Activated naive CD4-positive, alpha-beta T cell treated with anti-CD3 and anti-CD28 coated beads, Interleukin-2, amount 50 U/mL, for 24 hours (primary cell): ENCODE measurements at regions not wholly inside any gene's neighbourhood (a gene's known extent, or its start where the extent isn't known, plus 50 kb on each side); places are given as distances from the start of the nearest gene placed in this dataset.
"Not testable (repeated sequence)": the region's sequence is repeated elsewhere in the genome, so short reads cannot be mapped to it uniquely, and the experiment has no call there.

ENCODE experiments used
- H3K27ac Mint-ChIP-seq: one replicate; pipeline ENCODE4 v1.8.0; 2021; ENCODE audit warnings: mild to moderate bottlenecking, mixed read lengths
- H3K27me3 Mint-ChIP-seq: one replicate; pipeline ENCODE4 v1.8.0; 2021; ENCODE audit warnings: mixed read lengths
- H3K36me3 Mint-ChIP-seq: one replicate; pipeline ENCODE4 v1.8.0; 2021; ENCODE audit warnings: mixed read lengths
- H3K4me1 Mint-ChIP-seq: one replicate; pipeline ENCODE4 v1.8.0; 2021; ENCODE audit warnings: mixed read lengths
- H3K4me3 Mint-ChIP-seq: one replicate; pipeline ENCODE4 v1.8.0; 2021; ENCODE audit warnings: mild to moderate bottlenecking, mixed read lengths
- H3K9me3 Mint-ChIP-seq: one replicate; pipeline ENCODE4 v1.8.0; 2021; ENCODE audit warnings: mixed read lengths

GRCh38 chr16:13325396-13325795, 424.0 kb downstream of the SHISA9 start:
- peaks cover 2% of the 10 kb centered on the region for H3K27me3 Mint-ChIP-seq

GRCh38 chr16:13331918-13332317, 430.5 kb downstream of the SHISA9 start:
- Mint-ChIP-seq H3K27me3 (peaks cover 6% of the 10 kb centered on the region), H3K4me3 (no peak overlapping the region), H3K9me3 (peaks cover 10% of the 10 kb centered on the region), H3K36me3 (no peaks in the 10 kb centered on the region), H3K27ac (no peak overlapping the region), H3K4me1 (no peaks in the 10 kb centered on the region)

More at GRCh38 chr16:13325396-13325795, 424.0 kb downstream of the SHISA9 start:
- Mint-ChIP-seq H3K4me3 (no peak overlapping the region), H3K36me3 (no peaks in the 10 kb centered on the region), H3K27ac (no peak overlapping the region), H3K4me1 (no peaks in the 10 kb centered on the region), H3K9me3 (no peaks in the 10 kb centered on the region)

- Mint-ChIP-seq H3K27me3 (peaks cover 5% of the 10 kb centered on the region), H3K27ac (no peak overlapping the region), H3K4me3 (no peak overlapping the region), H3K9me3 (peaks cover 10% of the 10 kb centered on the region), H3K36me3 (no peaks in the 10 kb centered on the region), H3K4me1 (no peaks in the 10 kb centered on the region)
Measured at GRCh38 chr16:13332713-13333255, 431.4 kb downstream of the SHISA9 start.

GRCh38 chr16:13333336-13333735, 431.9 kb downstream of the SHISA9 start:
- Mint-ChIP-seq H3K9me3 (peaks cover 10% of the 10 kb centered on the region), H3K27ac (no peak overlapping the region), H3K4me3 (no peak overlapping the region), H3K27me3 (peaks cover 5% of the 10 kb centered on the region), H3K4me1 (no peaks in the 10 kb centered on the region), H3K36me3 (no peaks in the 10 kb centered on the region)

GRCh38 chr16:13335879-13336278, 434.5 kb downstream of the SHISA9 start:
- no peak overlapping the region for H3K4me3 Mint-ChIP-seq
- H3K27ac Mint-ChIP-seq = no peak overlapping the region
- peaks cover 5% of the 10 kb centered on the region for H3K27me3 Mint-ChIP-seq
- no peaks in the 10 kb centered on the region for H3K4me1 Mint-ChIP-seq
- no peaks in the 10 kb centered on the region for H3K36me3 Mint-ChIP-seq
- peaks cover 10% of the 10 kb centered on the region for H3K9me3 Mint-ChIP-seq

GRCh38 chr16:13336335-13336734, 434.9 kb downstream of the SHISA9 start:
- H3K36me3 Mint-ChIP-seq = no peaks in the 10 kb centered on the region
- H3K4me3 Mint-ChIP-seq = no peak overlapping the region
- peaks cover 5% of the 10 kb centered on the region for H3K27me3 Mint-ChIP-seq
- H3K9me3 Mint-ChIP-seq = peaks cover 9% of the 10 kb centered on the region
- no peaks in the 10 kb centered on the region for H3K4me1 Mint-ChIP-seq
- H3K27ac Mint-ChIP-seq = no peak overlapping the region

- not testable (repeated sequence) for H3K27me3 Mint-ChIP-seq, H3K9me3 Mint-ChIP-seq, H3K27ac Mint-ChIP-seq, H3K4me1 Mint-ChIP-seq, H3K4me3 Mint-ChIP-seq, H3K36me3 Mint-ChIP-seq
Measured at GRCh38 chr16:13336907-13337881, 435.8 kb downstream of the SHISA9 start.

GRCh38 chr16:13338044-13338443, 436.6 kb downstream of the SHISA9 start:
- peaks cover 3% of the 10 kb centered on the region for H3K27me3 Mint-ChIP-seq
- H3K4me1 Mint-ChIP-seq = no peaks in the 10 kb centered on the region
- H3K4me3 Mint-ChIP-seq = no peak overlapping the region
- no peaks in the 10 kb centered on the region for H3K9me3 Mint-ChIP-seq
- no peaks in the 10 kb centered on the region for H3K36me3 Mint-ChIP-seq
- no peak overlapping the region for H3K27ac Mint-ChIP-seq

GRCh38 chr16:13342675-13343074, 441.3 kb downstream of the SHISA9 start:
- H3K4me3 Mint-ChIP-seq = no peak overlapping the region
- no peak overlapping the region for H3K27ac Mint-ChIP-seq
- H3K9me3 Mint-ChIP-seq = no peaks in the 10 kb centered on the region
- no peaks in the 10 kb centered on the region for H3K4me1 Mint-ChIP-seq
- peaks cover 1% of the 10 kb centered on the region for H3K27me3 Mint-ChIP-seq
- H3K36me3 Mint-ChIP-seq = no peaks in the 10 kb centered on the region

GRCh38 chr16:13344001-13344400, 442.6 kb downstream of the SHISA9 start:
- H3K4me3 Mint-ChIP-seq = no peak overlapping the region

GRCh38 chr16:13348416-13348815, 447.0 kb downstream of the SHISA9 start:
- no peak overlapping the region for H3K4me3 Mint-ChIP-seq
- no peaks in the 10 kb centered on the region for H3K9me3 Mint-ChIP-seq
- no peaks in the 10 kb centered on the region for H3K36me3 Mint-ChIP-seq
- peaks cover 1% of the 10 kb centered on the region for H3K27me3 Mint-ChIP-seq
- H3K27ac Mint-ChIP-seq = no peak overlapping the region
- no peaks in the 10 kb centered on the region for H3K4me1 Mint-ChIP-seq

More at GRCh38 chr16:13344001-13344400, 442.6 kb downstream of the SHISA9 start:
- H3K36me3 Mint-ChIP-seq = no peaks in the 10 kb centered on the region
- H3K27ac Mint-ChIP-seq = no peak overlapping the region
- H3K4me1 Mint-ChIP-seq = no peaks in the 10 kb centered on the region
- no peaks in the 10 kb centered on the region for H3K9me3 Mint-ChIP-seq
- H3K27me3 Mint-ChIP-seq = peaks cover 1% of the 10 kb centered on the region

GRCh38 chr16:13350000-13350399, 448.6 kb downstream of the SHISA9 start:
- no peaks in the 10 kb centered on the region for H3K4me1 Mint-ChIP-seq
- no peaks in the 10 kb centered on the region for H3K36me3 Mint-ChIP-seq
- H3K4me3 Mint-ChIP-seq = no peak overlapping the region
- H3K27me3 Mint-ChIP-seq = no peaks in the 10 kb centered on the region
- no peaks in the 10 kb centered on the region for H3K9me3 Mint-ChIP-seq
- no peak overlapping the region for H3K27ac Mint-ChIP-seq

GRCh38 chr16:13351181-13351580, 449.8 kb downstream of the SHISA9 start:
- no peaks in the 10 kb centered on the region for H3K9me3 Mint-ChIP-seq
- no peaks in the 10 kb centered on the region for H3K27me3 Mint-ChIP-seq
- no peaks in the 10 kb centered on the region for H3K4me1 Mint-ChIP-seq
- no peak overlapping the region for H3K4me3 Mint-ChIP-seq
- H3K27ac Mint-ChIP-seq = no peak overlapping the region
- no peaks in the 10 kb centered on the region for H3K36me3 Mint-ChIP-seq

- Mint-ChIP-seq H3K4me3 (no peak overlapping the region), H3K27me3 (no peaks in the 10 kb centered on the region), H3K36me3 (no peaks in the 10 kb centered on the region), H3K9me3 (no peaks in the 10 kb centered on the region), H3K4me1 (no peaks in the 10 kb centered on the region), H3K27ac (no peak overlapping the region)
Measured at GRCh38 chr16:13351601-13352217, 450.3 kb downstream of the SHISA9 start.

- not testable (repeated sequence) for H3K27me3 Mint-ChIP-seq, H3K9me3 Mint-ChIP-seq, H3K4me1 Mint-ChIP-seq
Measured at GRCh38 chr16:13352796-13353195, 451.4 kb downstream of the SHISA9 start.

GRCh38 chr16:13357842-13358241, 456.4 kb downstream of the SHISA9 start:
- not testable (repeated sequence) for H3K27ac Mint-ChIP-seq, H3K4me1 Mint-ChIP-seq, H3K27me3 Mint-ChIP-seq, H3K4me3 Mint-ChIP-seq, H3K36me3 Mint-ChIP-seq
- H3K9me3 Mint-ChIP-seq = peaks cover 20% of the 10 kb centered on the region

More at GRCh38 chr16:13352796-13353195, 451.4 kb downstream of the SHISA9 start:
- not testable (repeated sequence) for H3K36me3 Mint-ChIP-seq, H3K4me3 Mint-ChIP-seq, H3K27ac Mint-ChIP-seq
